ENCODE measurements at regions not wholly inside any gene's neighbourhood (a gene's known extent, or its start where the extent isn't known, plus 50 kb on each side); places are given as distances from the start of the nearest gene placed in this dataset.
"Not testable (repeated sequence)": the region's sequence is repeated elsewhere in the genome, so short reads cannot be mapped to it uniquely, and the experiment has no call there.

DNA sequence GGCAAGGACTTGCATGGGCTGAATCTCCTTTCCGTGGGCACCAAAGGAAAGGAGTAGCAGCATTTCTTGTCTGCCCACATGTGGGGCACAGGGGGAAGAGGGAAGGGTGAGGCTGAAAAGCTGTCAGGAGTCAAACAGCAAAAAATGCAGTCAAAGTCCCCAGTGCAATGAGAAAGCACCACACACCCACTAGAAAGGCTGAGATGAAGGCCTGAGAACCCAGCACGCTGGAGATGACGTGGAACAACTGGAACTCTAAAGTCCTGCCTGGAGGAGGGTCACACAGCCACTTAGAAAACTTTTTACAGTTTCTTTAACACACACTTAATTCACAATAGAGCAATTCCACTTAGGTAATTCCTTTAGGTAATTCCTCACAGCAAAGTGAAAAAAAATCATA is 94.6 kb upstream of the IGFBPL1 start:
- H3K4me3 ChIP-seq, result no peak overlapping the region
- H3K4me1 ChIP-seq, result no peaks in the 10 kb centered on the region
- 82% methylated on average over 2 of the region's 3 CpGs for WGBS (ENCODE audit: insufficient coverage, low coverage, low lambda C conversion rate, missing lambda C conversion rate)
- H3K36me3 ChIP-seq, result no peaks in the 10 kb centered on the region
- ATAC-seq, result no peak
- H3K27ac ChIP-seq, result no peak overlapping the region
- TF ChIP-seq, protein P1, sequence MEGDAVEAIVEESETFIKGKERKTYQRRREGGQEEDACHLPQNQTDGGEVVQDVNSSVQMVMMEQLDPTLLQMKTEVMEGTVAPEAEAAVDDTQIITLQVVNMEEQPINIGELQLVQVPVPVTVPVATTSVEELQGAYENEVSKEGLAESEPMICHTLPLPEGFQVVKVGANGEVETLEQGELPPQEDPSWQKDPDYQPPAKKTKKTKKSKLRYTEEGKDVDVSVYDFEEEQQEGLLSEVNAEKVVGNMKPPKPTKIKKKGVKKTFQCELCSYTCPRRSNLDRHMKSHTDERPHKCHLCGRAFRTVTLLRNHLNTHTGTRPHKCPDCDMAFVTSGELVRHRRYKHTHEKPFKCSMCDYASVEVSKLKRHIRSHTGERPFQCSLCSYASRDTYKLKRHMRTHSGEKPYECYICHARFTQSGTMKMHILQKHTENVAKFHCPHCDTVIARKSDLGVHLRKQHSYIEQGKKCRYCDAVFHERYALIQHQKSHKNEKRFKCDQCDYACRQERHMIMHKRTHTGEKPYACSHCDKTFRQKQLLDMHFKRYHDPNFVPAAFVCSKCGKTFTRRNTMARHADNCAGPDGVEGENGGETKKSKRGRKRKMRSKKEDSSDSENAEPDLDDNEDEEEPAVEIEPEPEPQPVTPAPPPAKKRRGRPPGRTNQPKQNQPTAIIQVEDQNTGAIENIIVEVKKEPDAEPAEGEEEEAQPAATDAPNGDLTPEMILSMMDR (IDR thresholded peaks at IDR 0.05), result no peak
- TF ChIP-seq POLR2A (IDR thresholded peaks at IDR 0.05), result no peak
- no peak for DNase-seq
- no peaks in the 10 kb centered on the region for H3K27me3 ChIP-seq
- no peaks in the 10 kb centered on the region for H3K9me3 ChIP-seq
- intact Hi-C loops (cut with DNase I), result no loop called here

DNA sequence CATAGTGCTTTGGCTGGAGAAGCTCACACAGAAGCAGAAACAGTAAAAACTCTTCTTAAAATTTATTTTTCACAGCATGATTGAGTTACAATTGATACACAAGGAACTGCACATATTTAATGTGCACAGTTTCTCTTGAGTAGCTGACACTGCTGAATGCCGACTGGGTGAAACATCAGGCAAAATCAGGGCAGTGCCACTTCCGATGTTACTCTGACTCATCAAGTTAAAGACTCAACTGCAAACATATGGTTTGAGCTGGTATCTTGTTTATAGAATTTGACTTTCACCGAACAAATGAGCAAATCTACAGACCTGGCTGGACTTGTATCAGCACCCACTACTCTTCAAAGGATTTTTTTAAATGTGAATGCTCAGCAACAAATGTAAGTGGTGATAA is 92.0 kb upstream of the IGFBPL1 start:
- peak in 1 of 4 donors; percentile 19 for ATAC-seq
- H3K27ac ChIP-seq; H3K4me1 ChIP-seq; H3K27me3 ChIP-seq; DNase-seq; intact Hi-C loops (cut with DNase I); H3K36me3 ChIP-seq; H3K9me3 ChIP-seq; H3K4me3 ChIP-seq: not testable (repeated sequence)
- WGBS (ENCODE audit: insufficient coverage, low coverage, low lambda C conversion rate, missing lambda C conversion rate), result 68% methylated on average over 3 of the region's 3 CpGs

DNA sequence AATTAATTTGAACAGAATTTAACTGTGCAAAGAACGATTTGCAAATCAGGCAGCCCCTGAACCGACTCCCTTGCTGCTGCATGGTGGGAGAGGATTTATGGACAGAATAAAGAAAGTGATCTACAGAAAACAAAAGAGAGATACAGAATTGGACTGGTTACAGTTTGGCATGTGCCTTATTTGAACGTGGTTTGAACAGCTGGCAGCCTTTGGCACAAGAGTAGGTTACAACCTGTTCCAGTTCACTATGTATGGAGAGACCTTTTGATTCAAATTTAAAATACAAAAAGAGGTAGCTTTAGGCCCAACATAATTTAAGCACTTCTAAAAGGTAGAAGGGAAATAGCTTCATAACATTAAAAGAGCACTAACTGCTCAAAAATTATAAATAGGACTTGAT is 90.8 kb upstream of the IGFBPL1 start:
- H3K27ac ChIP-seq; DNase-seq; H3K9me3 ChIP-seq; H3K27me3 ChIP-seq; H3K4me3 ChIP-seq; H3K4me1 ChIP-seq; ATAC-seq; intact Hi-C loops (cut with DNase I); H3K36me3 ChIP-seq: not testable (repeated sequence)
- WGBS (ENCODE audit: insufficient coverage, low coverage, low lambda C conversion rate, missing lambda C conversion rate), result 47% methylated on average over 3 of the region's 3 CpGs

DNA sequence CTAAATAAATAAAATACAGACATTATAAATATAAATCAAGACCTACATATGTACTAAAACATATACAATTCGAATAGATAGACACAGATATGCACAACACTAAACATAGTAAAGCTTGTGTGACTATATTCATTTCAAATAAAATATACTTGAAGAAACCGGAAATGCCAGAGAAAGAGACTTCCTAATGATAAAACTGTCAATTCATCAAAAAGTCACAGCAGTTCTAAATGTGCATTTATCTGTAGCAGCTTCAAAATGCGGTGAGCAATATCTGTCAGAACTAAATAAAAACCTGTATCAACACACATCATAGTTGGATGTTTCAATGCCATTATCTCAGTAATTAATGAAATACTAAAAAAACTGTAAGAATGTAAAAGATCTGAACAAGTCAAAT is 86.1 kb upstream of the IGFBPL1 start:
- ATAC-seq; H3K4me3 ChIP-seq; H3K27me3 ChIP-seq; intact Hi-C loops (cut with DNase I); H3K36me3 ChIP-seq; H3K27ac ChIP-seq; H3K9me3 ChIP-seq; DNase-seq; H3K4me1 ChIP-seq: not testable (repeated sequence)
- WGBS (ENCODE audit: insufficient coverage, low coverage, low lambda C conversion rate, missing lambda C conversion rate), result 41% methylated on average over 3 of the region's 3 CpGs

DNA sequence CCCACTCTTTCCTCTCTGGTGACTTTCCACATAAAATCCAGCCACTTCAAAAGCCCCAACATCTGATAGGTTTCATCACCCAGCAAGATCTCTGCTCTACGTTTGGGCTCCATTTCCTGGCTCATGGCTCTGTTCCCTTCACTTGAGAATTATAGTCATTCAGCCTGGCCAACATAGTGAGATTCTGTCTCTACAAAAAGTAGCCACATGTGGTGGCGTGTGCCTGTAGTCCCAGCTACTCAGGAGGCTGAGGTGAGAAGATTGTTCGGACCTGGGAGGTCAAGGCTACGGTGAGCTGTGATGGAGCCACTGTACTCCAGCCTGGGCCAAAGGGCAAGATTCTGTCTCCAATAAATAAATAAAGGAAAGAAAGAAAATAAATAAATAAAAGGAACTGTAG is 83.3 kb upstream of the IGFBPL1 start:
- DNase-seq (no peak), ATAC-seq (no peak)
- Histone ChIP-seq H3K27me3 (no peaks in the 10 kb centered on the region), H3K4me1 (no peaks in the 10 kb centered on the region), H3K36me3 (no peaks in the 10 kb centered on the region), H3K27ac (no peak overlapping the region), H3K4me3 (no peak overlapping the region), H3K9me3 (no peaks in the 10 kb centered on the region)
- TF ChIP-seq, protein P1 (IDR thresholded peaks at IDR 0.05), result no peak
- TF ChIP-seq POLR2A (IDR thresholded peaks at IDR 0.05), result no peak
- WGBS (ENCODE audit: insufficient coverage, low coverage, low lambda C conversion rate, missing lambda C conversion rate), result 55% methylated on average over 4 of the region's 4 CpGs
- intact Hi-C loops (cut with DNase I), result no loop called here

DNA sequence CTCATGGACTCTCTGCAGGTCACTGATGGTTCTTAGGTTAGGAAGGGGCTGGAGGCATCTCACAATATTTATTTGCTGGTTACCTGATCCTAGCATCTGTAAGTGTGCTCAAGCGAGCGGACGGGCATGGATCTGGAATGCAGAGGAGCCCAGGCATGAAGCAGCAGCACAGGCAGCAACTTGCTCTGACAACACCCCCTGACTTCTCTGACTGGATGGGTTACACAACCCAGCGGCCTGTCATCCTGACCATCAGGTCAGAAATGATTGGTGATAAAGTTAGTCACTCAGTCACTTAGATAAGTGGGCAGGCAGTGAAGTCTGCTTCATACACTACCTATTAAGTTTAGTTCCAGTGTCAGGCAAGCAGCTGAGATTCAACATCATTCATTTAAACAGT is 75.9 kb upstream of the IGFBPL1 start:
- H3K27ac ChIP-seq; intact Hi-C loops (cut with DNase I); H3K27me3 ChIP-seq; H3K4me3 ChIP-seq; H3K36me3 ChIP-seq; DNase-seq; H3K9me3 ChIP-seq; H3K4me1 ChIP-seq: not testable (repeated sequence)
- WGBS (ENCODE audit: insufficient coverage, low coverage, low lambda C conversion rate, missing lambda C conversion rate), result no CpG with 5 or more reads among the region's 4 CpGs
- peak in 1 of 4 donors; percentile 37 for ATAC-seq

DNA sequence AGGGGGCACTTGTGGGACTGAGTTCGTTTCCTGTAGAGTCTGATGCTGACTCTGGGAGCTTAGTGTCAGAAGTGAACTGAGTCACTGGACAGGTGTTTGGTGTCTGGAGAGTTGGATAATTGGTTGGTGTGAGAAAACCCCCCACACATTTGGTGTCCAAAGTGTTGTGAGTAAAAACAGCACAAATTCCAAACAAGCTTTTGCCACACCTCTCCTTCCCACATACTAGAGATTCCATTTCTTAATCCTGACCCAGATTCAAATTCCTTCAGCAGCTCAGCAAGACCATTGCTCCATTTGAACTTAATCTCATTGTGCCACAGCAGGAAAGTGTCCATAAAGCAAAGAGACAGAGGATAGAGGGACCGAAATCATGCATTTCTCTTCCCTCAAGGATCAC is 74.3 kb upstream of the IGFBPL1 start:
- H3K27ac ChIP-seq; H3K4me1 ChIP-seq; H3K4me3 ChIP-seq; H3K36me3 ChIP-seq; H3K27me3 ChIP-seq; intact Hi-C loops (cut with DNase I); ATAC-seq; DNase-seq; H3K9me3 ChIP-seq: not testable (repeated sequence)
- WGBS (ENCODE audit: insufficient coverage, low coverage, low lambda C conversion rate, missing lambda C conversion rate), result 63% methylated on average over 1 of the region's 2 CpGs

Data from right lobe of liver (tissue), 6 donors.